CD4-positive, alpha-beta T cell (primary cell): ENCODE measurements at regions not wholly inside any gene's neighbourhood (a gene's known extent, or its start where the extent isn't known, plus 50 kb on each side); places are given as distances from the start of the nearest gene placed in this dataset.

Source experiments
- ATAC-seq: fragments of 200-7000 bp; cut with Tn5 transposase; one replicate; pipeline ENCODE4 v1.10.0; 2022; ENCODE audit warnings: mild to moderate bottlenecking; ENCODE audit not compliant: poor library complexity
- CTCF ChIA-PET: fragments of 350-600 bp; sonication (Branson Sonifier 250); formaldehyde crosslinking; loops from one replicate; lab custom pipeline; 2021; ENCODE audit warnings: antibody characterized with exemption, inconsistent platforms; lab: Charles Lee
- POLR2A ChIA-PET: fragments of 350-600 bp; sonication (Branson Sonifier 250); formaldehyde crosslinking; loops from one replicate; lab custom pipeline; 2021; ENCODE audit warnings: antibody characterized with exemption, inconsistent platforms; lab: Charles Lee
- DNase-seq, 14 experiments: peaks; one replicate each; pipeline ENCODE4 v3.0.0-alpha.2; 2013 to 2020; ENCODE audit warnings: mixed read lengths in 2 of 14
- H3K27ac ChIP-seq, 2 donors: one replicate each; pipeline versions ENCODE4 v1.5.1 to v1.7.0; 2013; ENCODE audit warnings: low read length in 2 of 2, low read depth in 1 of 2, mild to moderate bottlenecking in 1 of 2
- H3K27me3 ChIP-seq, 2 experiments: 1 replicate in 1 of 2; 2 replicates in 1 of 2; pipeline versions ENCODE4 v1.6.1 to v1.7.0; 2013; ENCODE audit warnings: low read length in 2 of 2, control low read depth in 1 of 2, mild to moderate bottlenecking in 1 of 2, moderate library complexity in 1 of 2; ENCODE audit not compliant: insufficient read depth in 2 of 2, control insufficient read depth in 1 of 2
- H3K36me3 ChIP-seq: one replicate; pipeline ENCODE4 v1.6.1; 2013; ENCODE audit warnings: low read length, control low read depth; ENCODE audit not compliant: insufficient read depth
- H3K4me1 ChIP-seq: one replicate; pipeline ENCODE4 v1.6.1; 2013; ENCODE audit warnings: low read length, control low read depth; ENCODE audit not compliant: insufficient read depth
- H3K4me3 ChIP-seq: one replicate; pipeline ENCODE4 v1.5.1; 2013; ENCODE audit warnings: mild to moderate bottlenecking, low read length, moderate library complexity
- H3K9me3 ChIP-seq, 2 experiments: 1 replicate in 1 of 2; 2 replicates in 1 of 2; pipeline versions ENCODE4 v1.6.1 to v1.7.0; 2013; ENCODE audit warnings: low read length in 2 of 2, mild to moderate bottlenecking in 2 of 2, control low read depth in 1 of 2, moderate library complexity in 1 of 2; ENCODE audit not compliant: control insufficient read depth in 1 of 2, insufficient read depth in 1 of 2
- H3K27ac Mint-ChIP-seq: one replicate; pipeline ENCODE4 v1.8.0; 2020; ENCODE audit warnings: mixed read lengths
- H3K27me3 Mint-ChIP-seq: one replicate; pipeline ENCODE4 v1.8.0; 2021; ENCODE audit warnings: mixed read lengths
- H3K36me3 Mint-ChIP-seq: one replicate; pipeline ENCODE4 v1.8.0; 2021; ENCODE audit warnings: low read depth, mixed read lengths
- H3K4me1 Mint-ChIP-seq: one replicate; pipeline ENCODE4 v1.8.0; 2021; ENCODE audit warnings: low read depth, mixed read lengths
- H3K4me3 Mint-ChIP-seq: one replicate; pipeline ENCODE4 v1.8.0; 2020; ENCODE audit warnings: mild to moderate bottlenecking, mixed read lengths
- H3K9me3 Mint-ChIP-seq: one replicate; pipeline ENCODE4 v1.8.0; 2020; ENCODE audit warnings: mixed read lengths
- intact Hi-C, 2 experiments: fragments of 100-400 bp; cut with DNase I in 1 of 2; cut with micrococcal nuclease in 1 of 2; formaldehyde crosslinking; loops; one replicate each; pipeline versions ENCODE4 v1.15.1 to v1.9.0; 2023 to 2025; cut with DNase I, micrococcal nuclease
- TF ChIP-seq, protein P1 (sequence below): fragments of 200-600 bp; IDR thresholded peaks from one replicate; pipeline ENCODE4 v1.8.0; 2022; ENCODE audit warnings: antibody characterized with exemption, mild to moderate bottlenecking

- Mint-ChIP-seq H3K4me3 (no peak overlapping the region), H3K9me3 (no peaks in the 10 kb centered on the region), H3K4me1 (no peaks in the 10 kb centered on the region), H3K27me3 (no peaks in the 10 kb centered on the region), H3K36me3 (no peaks in the 10 kb centered on the region), H3K27ac (no peak overlapping the region)
- POLR2A ChIA-PET = no interaction called here
- Histone ChIP-seq H3K27me3 (no peaks in the 10 kb centered on the region), H3K36me3 (no peaks in the 10 kb centered on the region), H3K27ac (no peak overlapping the region), H3K4me1 (no peaks in the 10 kb centered on the region), H3K4me3 (no peak overlapping the region), H3K9me3 (no peaks in the 10 kb centered on the region)
- ATAC-seq (no peak), DNase-seq (no peak)
- CTCF ChIA-PET = no interaction called here
- intact Hi-C loops = no loop called here
- TF ChIP-seq, protein P1, sequence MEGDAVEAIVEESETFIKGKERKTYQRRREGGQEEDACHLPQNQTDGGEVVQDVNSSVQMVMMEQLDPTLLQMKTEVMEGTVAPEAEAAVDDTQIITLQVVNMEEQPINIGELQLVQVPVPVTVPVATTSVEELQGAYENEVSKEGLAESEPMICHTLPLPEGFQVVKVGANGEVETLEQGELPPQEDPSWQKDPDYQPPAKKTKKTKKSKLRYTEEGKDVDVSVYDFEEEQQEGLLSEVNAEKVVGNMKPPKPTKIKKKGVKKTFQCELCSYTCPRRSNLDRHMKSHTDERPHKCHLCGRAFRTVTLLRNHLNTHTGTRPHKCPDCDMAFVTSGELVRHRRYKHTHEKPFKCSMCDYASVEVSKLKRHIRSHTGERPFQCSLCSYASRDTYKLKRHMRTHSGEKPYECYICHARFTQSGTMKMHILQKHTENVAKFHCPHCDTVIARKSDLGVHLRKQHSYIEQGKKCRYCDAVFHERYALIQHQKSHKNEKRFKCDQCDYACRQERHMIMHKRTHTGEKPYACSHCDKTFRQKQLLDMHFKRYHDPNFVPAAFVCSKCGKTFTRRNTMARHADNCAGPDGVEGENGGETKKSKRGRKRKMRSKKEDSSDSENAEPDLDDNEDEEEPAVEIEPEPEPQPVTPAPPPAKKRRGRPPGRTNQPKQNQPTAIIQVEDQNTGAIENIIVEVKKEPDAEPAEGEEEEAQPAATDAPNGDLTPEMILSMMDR = no peak
These were observed 228.8 kb upstream of the FAM3C start for GRCh38 chr7:121624958-121625357.

DNA sequence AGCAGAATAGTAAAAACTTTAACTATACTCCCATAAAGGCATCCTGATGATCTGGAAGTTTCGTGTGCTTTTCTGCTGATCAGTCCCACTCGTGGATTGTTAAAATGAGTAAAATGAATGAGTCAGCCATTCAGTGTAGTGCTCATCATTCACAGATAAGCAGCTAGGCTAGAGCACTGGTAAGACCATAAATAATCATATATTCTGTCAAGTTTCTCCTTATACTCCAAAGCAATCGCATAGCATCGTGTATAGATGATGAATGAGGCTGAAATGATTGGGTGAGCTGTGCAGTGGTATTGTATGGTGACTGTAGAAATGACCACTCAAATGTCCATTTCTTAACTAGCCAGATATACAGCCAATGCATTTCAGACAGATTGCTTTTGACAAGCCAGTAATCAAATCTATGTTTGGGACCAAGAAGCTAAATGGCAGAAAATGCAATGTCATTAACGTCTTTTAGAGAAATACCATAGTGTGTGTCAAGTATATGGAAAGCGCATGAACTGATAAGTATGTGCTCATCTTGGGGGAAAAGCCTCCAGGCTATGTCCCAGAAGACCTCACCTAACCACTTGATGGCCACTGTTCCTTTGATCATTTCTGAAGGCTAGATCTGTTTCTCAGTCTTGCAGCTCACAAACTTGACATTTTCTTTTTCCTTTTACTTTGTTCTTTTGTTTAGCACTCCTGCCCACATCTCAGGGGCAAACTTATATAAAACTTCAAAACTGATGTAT, 227.2 kb upstream of the FAM3C start:
- intact Hi-C loops = no loop called here
- CTCF ChIA-PET = no interaction called here
- TF ChIP-seq, protein P1 = no peak
- ATAC-seq (no peak), DNase-seq (no peak)
- no peak overlapping the region for H3K27ac Mint-ChIP-seq
- no peaks in the 10 kb centered on the region for H3K4me1 Mint-ChIP-seq
- no peaks in the 10 kb centered on the region for H3K9me3 Mint-ChIP-seq
- H3K4me3 ChIP-seq = no peak overlapping the region
- no peaks in the 10 kb centered on the region for H3K36me3 ChIP-seq
- H3K36me3 Mint-ChIP-seq = no peaks in the 10 kb centered on the region
- no peaks in the 10 kb centered on the region for H3K9me3 ChIP-seq
- no peaks in the 10 kb centered on the region for H3K27me3 ChIP-seq
- no peak overlapping the region for H3K4me3 Mint-ChIP-seq
- H3K4me1 ChIP-seq = no peaks in the 10 kb centered on the region
- no peak overlapping the region for H3K27ac ChIP-seq
- POLR2A ChIA-PET = no interaction called here
- H3K27me3 Mint-ChIP-seq = no peaks in the 10 kb centered on the region

DNA sequence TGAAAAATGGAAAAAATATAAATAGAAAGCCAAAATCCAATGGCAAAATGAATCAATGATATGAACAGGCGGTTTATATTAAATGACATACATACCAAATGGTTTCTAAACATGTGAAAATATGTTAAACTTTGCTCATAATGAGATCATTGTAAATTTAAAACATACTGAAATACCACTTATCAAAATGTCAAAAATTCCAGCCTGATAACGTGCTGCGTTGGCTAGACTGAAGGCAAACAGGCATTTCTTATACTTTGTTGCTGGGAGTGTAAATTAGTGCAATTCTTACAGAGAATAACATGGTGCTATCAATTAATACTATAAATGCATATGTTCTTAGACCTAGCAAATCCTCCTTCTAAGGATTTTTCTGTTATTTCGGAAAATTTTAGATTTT, 225.8 kb upstream of the FAM3C start:
- POLR2A ChIA-PET = no interaction called here
- CTCF ChIA-PET = no interaction called here

More for the DNA sequence above, 225.8 kb upstream of the FAM3C start:
- Histone ChIP-seq H3K27ac (no peak overlapping the region), H3K27me3 (no peaks in the 10 kb centered on the region), H3K4me1 (no peaks in the 10 kb centered on the region), H3K36me3 (no peaks in the 10 kb centered on the region), H3K9me3 (no peaks in the 10 kb centered on the region), H3K4me3 (no peak overlapping the region)
- TF ChIP-seq, protein P1 = no peak
- intact Hi-C loops = no loop called here
- H3K27ac Mint-ChIP-seq = no peak overlapping the region
- no peaks in the 10 kb centered on the region for H3K4me1 Mint-ChIP-seq
- no peak for ATAC-seq
- no peaks in the 10 kb centered on the region for H3K27me3 Mint-ChIP-seq
- H3K9me3 Mint-ChIP-seq = no peaks in the 10 kb centered on the region
- H3K36me3 Mint-ChIP-seq = no peaks in the 10 kb centered on the region
- no peak for DNase-seq
- H3K4me3 Mint-ChIP-seq = no peak overlapping the region
